HG03571 (cell line): ENCODE measurements at regions not wholly inside any gene's neighbourhood (a gene's known extent, or its start where the extent isn't known, plus 50 kb on each side); places are given as distances from the start of the nearest gene placed in this dataset.

Experiments used
- ATAC-seq: cut with Tn5 transposase; IDR thresholded peaks from one replicate; pipeline ENCODE4 v1.9.1; 2021; ENCODE audit not compliant: unreplicated experiment

- ATAC-seq, result no peak
These were observed 247.7 kb upstream of the PTBP2 start for GRCh38 chr1:96473791-96474434.

DNA sequence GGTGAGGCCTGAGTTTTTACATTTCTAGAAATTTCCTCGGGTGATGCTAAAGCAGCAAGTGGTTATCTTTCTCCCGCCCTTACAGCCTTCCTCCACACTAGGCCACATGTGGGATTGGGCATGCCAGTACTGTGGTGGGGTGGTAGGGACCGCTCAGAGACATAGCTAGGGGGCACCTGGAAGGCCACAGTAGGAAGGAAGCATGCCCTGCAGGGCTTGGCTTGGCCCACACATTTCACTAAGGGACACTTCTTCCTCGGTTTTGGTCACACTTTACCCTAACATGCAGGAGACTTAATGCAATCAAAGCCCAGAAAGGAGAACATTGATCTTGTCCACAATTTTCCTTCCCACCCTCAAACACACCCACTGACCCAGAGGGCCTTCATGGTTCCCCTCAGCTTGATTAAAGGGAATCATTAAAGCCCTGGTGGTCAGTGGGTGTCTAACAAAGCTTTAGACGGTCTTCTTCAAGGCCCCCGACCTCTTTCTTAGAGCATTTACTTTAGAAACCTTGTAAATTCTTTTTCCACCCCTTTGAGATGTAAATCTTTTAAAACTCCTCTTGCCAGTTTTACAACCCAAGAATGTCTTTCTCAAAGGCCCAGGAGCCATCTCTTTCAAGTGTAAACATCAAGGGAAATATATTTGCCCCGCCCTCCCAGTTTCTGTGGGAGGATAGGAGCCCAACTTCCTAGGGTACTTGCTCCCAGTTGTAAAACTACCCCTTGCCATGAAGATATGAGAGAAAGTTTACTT lies 246.4 kb upstream of the PTBP2 start:
- ATAC-seq, result no peak

DNA sequence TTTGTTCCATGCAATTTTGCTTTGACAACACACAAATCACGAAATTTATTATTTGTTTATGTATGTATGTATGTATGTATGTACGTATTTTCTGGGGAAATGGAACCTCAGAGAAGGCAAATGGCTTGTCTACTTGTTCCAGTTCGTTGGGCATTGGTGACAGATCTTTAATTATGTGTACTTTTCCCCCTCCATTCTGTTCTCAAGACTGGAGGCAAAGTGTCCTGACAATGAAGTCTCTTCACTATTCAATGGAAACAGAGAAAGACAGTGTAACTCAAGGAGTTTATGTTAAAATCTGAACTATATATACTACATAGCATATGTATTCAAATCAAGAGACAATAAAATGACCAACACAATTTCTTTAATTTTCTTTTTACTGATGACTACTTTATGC lies 245.7 kb upstream of the PTBP2 start:
- no peak for ATAC-seq

GRCh38 chr1:96478228-96478627 lies 243.4 kb upstream of the PTBP2 start:
- no peak for ATAC-seq

GRCh38 chr1:96481409-96481808 lies 240.2 kb upstream of the PTBP2 start:
- no peak for ATAC-seq

GRCh38 chr1:96482616-96483015 lies 239.0 kb upstream of the PTBP2 start:
- no peak for ATAC-seq

DNA sequence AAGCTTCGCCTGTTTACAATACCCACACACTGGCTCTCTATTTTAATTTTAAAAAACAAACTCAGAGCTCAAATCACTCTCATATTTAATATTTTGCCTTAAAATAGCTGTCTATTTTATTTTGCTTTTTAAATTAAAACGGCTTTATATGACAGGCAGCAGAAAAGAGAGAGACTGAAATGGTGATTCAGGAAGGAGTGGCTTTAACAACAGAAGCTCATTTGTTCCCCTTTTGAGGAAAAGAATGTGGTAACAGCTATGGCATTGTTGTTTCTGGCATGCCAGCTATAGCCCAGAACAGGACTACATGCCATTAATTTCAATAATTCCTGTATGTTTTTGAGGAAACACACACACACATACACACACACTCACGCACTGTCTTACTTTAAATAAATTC lies 234.2 kb upstream of the PTBP2 start:
- no peak for ATAC-seq

DNA sequence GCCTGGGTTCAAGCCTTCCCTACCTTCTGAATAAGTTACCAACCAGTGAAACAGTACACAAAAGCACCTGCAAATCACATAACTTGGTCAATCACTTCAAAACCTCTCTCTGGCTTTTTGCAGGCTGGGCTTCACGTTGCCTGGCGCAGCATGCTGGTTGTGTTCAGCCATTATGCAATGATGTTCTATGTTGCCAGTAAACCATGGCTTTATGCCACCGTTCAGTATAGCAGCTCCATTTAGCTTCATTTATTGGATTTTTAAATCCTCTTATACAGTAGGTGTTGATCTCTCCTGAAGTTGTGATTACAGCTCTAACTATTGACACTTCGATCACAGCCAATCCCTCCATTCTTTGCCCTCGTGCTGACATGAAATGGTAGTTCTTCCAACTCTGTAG lies 233.6 kb upstream of the PTBP2 start:
- ATAC-seq, result no peak

GRCh38 chr1:96488777-96489176 lies 232.8 kb upstream of the PTBP2 start:
- ATAC-seq, result no peak

DNA sequence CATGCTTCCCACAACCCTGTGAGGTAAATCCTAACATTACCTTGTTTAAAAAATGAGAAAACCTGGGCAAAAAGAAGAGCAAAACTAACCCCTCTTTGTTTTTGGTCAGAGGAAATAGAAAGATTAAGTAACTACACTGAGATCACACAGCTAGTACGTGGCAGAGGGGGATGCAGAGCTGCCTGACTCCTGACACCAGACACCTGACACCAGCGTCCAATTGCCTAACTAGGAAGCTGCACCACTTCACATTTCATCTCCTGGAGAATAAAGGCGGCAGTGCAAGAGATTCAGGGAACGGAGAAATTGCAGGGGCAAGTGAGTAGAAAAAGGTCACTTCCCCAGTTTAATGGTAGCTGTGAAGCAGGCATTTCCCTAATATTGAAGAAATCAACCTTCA lies 229.3 kb upstream of the PTBP2 start:
- ATAC-seq, result no peak

- ATAC-seq, result no peak
These were observed 222.7 kb upstream of the PTBP2 start for GRCh38 chr1:96498744-96499340.

- no peak for ATAC-seq
These were observed 213.4 kb upstream of the PTBP2 start for GRCh38 chr1:96508233-96508632.

DNA sequence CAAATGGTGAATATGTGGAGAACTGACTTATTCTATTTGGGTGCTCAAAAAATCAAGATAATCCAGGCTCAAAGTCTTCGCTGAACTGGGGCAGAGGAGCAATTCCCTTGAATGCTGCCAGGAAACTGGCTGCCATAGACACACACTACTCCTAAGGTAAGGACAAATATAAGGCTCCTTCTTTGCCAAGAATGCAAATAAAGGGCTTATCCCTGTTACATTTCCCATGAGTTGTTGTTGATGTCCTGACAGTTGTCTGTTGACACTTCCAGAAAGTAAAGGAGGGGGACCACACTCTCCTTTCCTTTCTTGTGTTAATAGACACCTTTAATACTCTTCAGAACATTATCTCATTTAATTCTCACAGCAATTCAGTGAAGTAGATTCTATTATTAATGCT lies 212.2 kb upstream of the PTBP2 start:
- ATAC-seq, result no peak

DNA sequence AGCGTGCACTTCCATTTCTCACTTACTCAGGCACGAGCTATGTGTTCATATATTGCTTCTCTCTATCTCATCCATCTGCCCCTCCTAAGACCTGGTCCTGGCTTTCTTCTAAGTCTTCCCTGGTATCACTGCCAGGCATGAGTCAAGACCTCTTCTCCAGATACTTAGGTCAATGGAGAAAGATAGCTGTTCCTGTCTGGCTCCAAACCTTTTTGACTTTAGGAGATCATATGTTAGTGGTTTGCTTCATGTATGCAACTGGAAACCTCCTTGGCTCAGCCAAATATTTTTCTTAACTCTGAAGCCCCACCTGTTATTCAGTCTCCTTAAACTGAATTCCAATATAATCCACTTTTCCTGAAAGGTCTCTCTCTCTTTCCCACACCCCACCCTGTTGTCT lies 211.6 kb upstream of the PTBP2 start:
- no peak for ATAC-seq

- ATAC-seq, result no peak
These were observed 211.2 kb upstream of the PTBP2 start for GRCh38 chr1:96510391-96510790.

DNA sequence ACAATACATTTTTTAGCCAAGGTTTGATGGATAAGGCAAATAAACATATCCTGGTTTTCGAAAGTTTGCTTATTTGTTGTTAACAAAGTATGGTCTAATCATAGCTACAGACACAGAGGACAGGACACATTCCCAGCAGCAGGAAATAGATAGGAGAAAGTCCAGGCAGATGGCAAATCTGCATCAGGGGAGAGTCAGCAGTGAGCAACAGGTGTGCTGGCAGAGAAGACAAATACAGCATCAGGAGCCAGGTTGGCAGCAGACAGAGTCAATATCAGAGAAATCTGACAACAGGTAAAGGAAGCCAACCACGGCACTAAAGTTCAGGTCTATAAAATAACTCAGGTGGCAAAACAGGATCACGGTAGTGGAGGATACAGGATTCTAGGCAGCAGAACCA lies 210.7 kb upstream of the PTBP2 start:
- no peak for ATAC-seq

- no peak for ATAC-seq
These were observed 208.4 kb upstream of the PTBP2 start for GRCh38 chr1:96513136-96513535.

DNA sequence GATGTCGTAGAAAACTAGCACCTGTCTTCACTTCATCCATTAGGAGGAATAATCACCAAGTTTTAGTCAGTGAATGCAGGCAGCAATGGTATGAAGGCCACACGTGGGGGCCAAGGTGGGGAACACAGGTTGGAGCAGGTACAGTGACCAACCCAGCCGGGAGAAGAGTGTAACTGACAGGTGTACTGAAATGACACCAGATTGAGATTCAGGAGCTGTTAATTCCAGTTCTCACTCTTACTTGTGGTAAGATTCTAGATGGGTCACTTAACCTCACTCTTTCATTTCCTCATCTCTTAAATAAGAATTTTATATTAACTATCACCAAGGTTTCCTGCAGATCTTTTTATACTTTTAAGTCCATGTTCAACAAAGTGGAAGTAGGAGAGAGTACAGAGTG lies 206.2 kb upstream of the PTBP2 start:
- peak; percentile 97 for ATAC-seq

- ATAC-seq, result peak; percentile 44
These were observed 205.7 kb upstream of the PTBP2 start for GRCh38 chr1:96515925-96516324.

GRCh38 chr1:96519851-96520578 lies 201.6 kb upstream of the PTBP2 start:
- ATAC-seq, result no peak

- no peak for ATAC-seq
These were observed 201.0 kb upstream of the PTBP2 start for GRCh38 chr1:96520579-96520947.

DNA sequence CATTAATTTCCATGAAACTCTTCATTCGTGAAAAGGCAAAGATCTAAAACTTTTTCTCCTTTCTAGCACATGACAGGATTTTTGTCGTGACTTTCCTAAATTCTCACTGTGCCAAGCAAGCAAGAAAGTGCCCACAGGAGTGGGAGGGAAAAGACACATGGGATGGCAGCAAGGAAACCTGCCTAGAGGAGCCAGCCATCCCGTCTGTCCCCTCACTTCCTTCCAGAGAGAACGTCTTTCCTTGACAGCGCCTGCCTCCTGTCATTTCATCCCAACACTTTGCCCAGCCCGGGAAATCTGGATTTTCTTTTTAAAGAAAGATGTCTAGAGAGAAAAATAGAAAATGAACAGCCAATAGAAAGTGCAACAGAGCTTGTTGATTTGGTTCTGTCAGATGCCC lies 200.6 kb upstream of the PTBP2 start:
- ATAC-seq, result no peak
